Neuronal stem cell (in vitro differentiated cells): ENCODE measurements at regions not wholly inside any gene's neighbourhood (a gene's known extent, or its start where the extent isn't known, plus 50 kb on each side); places are given as distances from the start of the nearest gene placed in this dataset.
A peak's percentile ranks its signal among the peaks of the same experiment; 100 is the strongest.

Experiments used
- DNase-seq: peaks from one replicate; pipeline ENCODE4 v3.0.0-alpha.2; 2013; ENCODE audit warnings: low spot score
- H2AFZ ChIP-seq: one replicate; pipeline ENCODE4 v1.6.1; 2013; ENCODE audit warnings: mild to moderate bottlenecking, low read length, inconsistent platforms
- H2AK5ac ChIP-seq: 2 replicates; pipeline ENCODE4 v1.6.1; 2013; ENCODE audit warnings: low read depth, mild to moderate bottlenecking, inconsistent platforms, low read length, moderate library complexity, mixed read lengths
- H2BK120ac ChIP-seq: 2 replicates; pipeline ENCODE4 v1.6.1; 2013; ENCODE audit warnings: low read depth, mild to moderate bottlenecking, inconsistent platforms, low read length, moderate library complexity, mixed read lengths
- H2BK12ac ChIP-seq: one replicate; pipeline ENCODE4 v1.6.1; 2013; ENCODE audit warnings: low read length, inconsistent platforms
- H2BK15ac ChIP-seq: 2 replicates; pipeline ENCODE4 v1.6.1; 2013; ENCODE audit warnings: mild to moderate bottlenecking, low read length, inconsistent platforms, mixed read lengths
- H2BK5ac ChIP-seq: one replicate; pipeline ENCODE4 v1.6.1; 2013; ENCODE audit warnings: inconsistent platforms, mild to moderate bottlenecking, low read length, moderate library complexity
- H3K14ac ChIP-seq: one replicate; pipeline ENCODE4 v1.6.1; 2013; ENCODE audit warnings: low read length, inconsistent platforms
- H3K18ac ChIP-seq: 2 replicates; pipeline ENCODE4 v1.6.1; 2013; ENCODE audit warnings: low read length, inconsistent platforms
- H3K23ac ChIP-seq: 2 replicates; pipeline ENCODE4 v1.6.1; 2013; ENCODE audit warnings: low read depth, mild to moderate bottlenecking, mixed read lengths, low read length, inconsistent platforms; ENCODE audit not compliant: poor library complexity
- H3K27ac ChIP-seq: replicated peaks from 3 replicates; pipeline ENCODE4 v1.5.1; 2013; ENCODE audit warnings: low read length, inconsistent platforms
- H3K27me3 ChIP-seq, 3 experiments: 2 replicates each; pipeline ENCODE4 v1.6.1; 2013; ENCODE audit warnings: low read length in 3 of 3, mild to moderate bottlenecking in 2 of 3, inconsistent platforms in 1 of 3, low read depth in 1 of 3, mixed read lengths in 1 of 3, moderate library complexity in 1 of 3; ENCODE audit not compliant: control insufficient read depth in 3 of 3, insufficient read depth in 3 of 3
- H3K36me3 ChIP-seq, 2 donors: replicated peaks in 1 of 2; 2 replicates each; pipeline ENCODE4 v1.6.1; 2013; ENCODE audit warnings: low read length in 2 of 2; ENCODE audit not compliant: control insufficient read depth in 2 of 2, insufficient read depth in 2 of 2
- H3K4ac ChIP-seq: 2 replicates; pipeline ENCODE4 v1.6.1; 2013; ENCODE audit warnings: inconsistent platforms, mild to moderate bottlenecking, low read length, moderate library complexity
- H3K4me1 ChIP-seq, 2 donors: 1 replicate in 1 of 2; 2 replicates in 1 of 2; pipeline ENCODE4 v1.6.1; 2013; ENCODE audit warnings: low read length in 2 of 2, low read depth in 1 of 2; ENCODE audit not compliant: control insufficient read depth in 2 of 2, insufficient read depth in 1 of 2
- H3K4me2 ChIP-seq: one replicate; pipeline ENCODE4 v1.6.1; 2013; ENCODE audit warnings: mild to moderate bottlenecking, low read length, inconsistent platforms; ENCODE audit not compliant: insufficient read depth, poor library complexity, severe bottlenecking
- H3K4me3 ChIP-seq, 2 donors: 2 replicates each; pipeline ENCODE4 v1.5.1; 2013; ENCODE audit warnings: low read length in 2 of 2, mild to moderate bottlenecking in 2 of 2, inconsistent platforms in 1 of 2, moderate library complexity in 1 of 2
- H3K79me1 ChIP-seq: one replicate; pipeline ENCODE4 v1.6.1; 2013; ENCODE audit warnings: low read depth, mild to moderate bottlenecking, inconsistent platforms, low read length, moderate library complexity
- H3K9ac ChIP-seq: one replicate; pipeline ENCODE4 v1.6.1; 2013; ENCODE audit warnings: mild to moderate bottlenecking, low read depth, low read length, inconsistent platforms; ENCODE audit not compliant: poor library complexity
- H3K9me3 ChIP-seq, 2 donors: replicated peaks in 1 of 2; 2 replicates each; pipeline versions ENCODE3 to v1.6.1; 2013; ENCODE audit warnings: low read length in 2 of 2, mild to moderate bottlenecking in 2 of 2, inconsistent platforms in 1 of 2, low read depth in 1 of 2, mixed read lengths in 1 of 2, moderate library complexity in 1 of 2; ENCODE audit not compliant: control insufficient read depth in 2 of 2, insufficient read depth in 1 of 2
- H4K8ac ChIP-seq: one replicate; pipeline ENCODE4 v1.6.1; 2013; ENCODE audit warnings: low read depth, mild to moderate bottlenecking, inconsistent platforms, low read length, moderate library complexity
- H4K91ac ChIP-seq: one replicate; pipeline ENCODE4 v1.6.1; 2013; ENCODE audit warnings: low read length, low read depth, mild to moderate bottlenecking, inconsistent platforms; ENCODE audit not compliant: poor library complexity
- WGBS, 2 donors: extraction: QIAGEN DNeasy Blood & Tissue Kit; methylation state at CpG; one replicate each; pipeline ENCODE4 v1.1.7; 2013; ENCODE audit warnings: missing lambda C conversion rate in 2 of 2, mixed read lengths in 1 of 2; ENCODE audit not compliant: insufficient read length in 2 of 2, insufficient replicate concordance in 1 of 2; ENCODE audit errors: extremely low coverage in 2 of 2; 5-methylcytosine and 5-hydroxymethylcytosine counted together

DNA sequence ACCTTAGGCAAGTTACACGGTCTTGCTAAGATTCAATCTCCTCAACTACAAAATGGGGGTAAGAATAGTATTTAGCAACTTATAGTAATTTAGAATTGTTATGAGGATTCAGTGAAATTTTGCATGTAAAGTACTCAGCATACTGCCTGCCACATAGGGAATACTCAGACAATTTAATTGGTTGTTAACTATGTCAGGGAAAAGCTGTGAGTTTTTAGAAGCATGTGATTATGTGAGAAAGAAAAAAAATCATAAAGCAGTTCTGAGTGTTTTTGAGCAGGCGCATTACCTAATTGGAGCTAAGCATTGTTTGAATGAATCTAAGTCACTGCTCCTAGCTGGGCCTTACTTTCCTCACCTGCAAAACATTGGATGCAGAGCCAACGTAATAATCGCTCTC, 287.3 kb upstream of the MTNR1B start:
- H2BK5ac ChIP-seq: no peak overlapping the region
- no peak overlapping the region for H3K14ac ChIP-seq
- H3K79me1 ChIP-seq: no peaks in the 10 kb centered on the region
- no peak overlapping the region for H3K4me3 ChIP-seq
- H3K4me2 ChIP-seq: no peak overlapping the region
- no peak overlapping the region for H2BK120ac ChIP-seq
- no peak overlapping the region for H2BK15ac ChIP-seq
- H3K27ac ChIP-seq: no peak overlapping the region
- no peaks in the 10 kb centered on the region for H3K27me3 ChIP-seq
- no peak overlapping the region for H4K8ac ChIP-seq
- H2AFZ ChIP-seq: no peak overlapping the region
- H3K9me3 ChIP-seq: peaks cover 0 to 29% of the 10 kb centered on the region in 2 donors
- no peak overlapping the region for H3K4ac ChIP-seq
- H3K18ac ChIP-seq: no peak overlapping the region
- no peak overlapping the region for H3K9ac ChIP-seq
- DNase-seq: no peak
- H3K23ac ChIP-seq: no peak overlapping the region
- no CpG with 5 or more reads among the region's 4 CpGs for WGBS, 2 donors
- no peak overlapping the region for H2BK12ac ChIP-seq
- peaks cover 0 to 15% of the 10 kb centered on the region in 2 donors for H3K36me3 ChIP-seq
- peaks cover 6 to 14% of the 10 kb centered on the region in 2 donors for H3K4me1 ChIP-seq
- H4K91ac ChIP-seq: no peak overlapping the region
- H2AK5ac ChIP-seq: no peak overlapping the region

GRCh38 chr11:92682952-92683351, 286.5 kb upstream of the MTNR1B start:
- no CpG with 5 or more reads among the region's 1 CpG for WGBS, 2 donors
- no peak overlapping the region for H2BK12ac ChIP-seq
- no peak overlapping the region for H3K4ac ChIP-seq
- H4K91ac ChIP-seq: no peak overlapping the region
- H3K14ac ChIP-seq: no peak overlapping the region
- H3K4me1 ChIP-seq: peaks cover 6 to 14% of the 10 kb centered on the region in 2 donors
- no peak overlapping the region for H3K4me2 ChIP-seq
- DNase-seq: no peak
- H3K27ac ChIP-seq: no peak overlapping the region
- H3K36me3 ChIP-seq: peaks cover 0 to 8% of the 10 kb centered on the region in 2 donors
- no peaks in the 10 kb centered on the region for H3K79me1 ChIP-seq
- no peak overlapping the region for H2AFZ ChIP-seq
- no peak overlapping the region for H2AK5ac ChIP-seq
- peaks cover 0 to 21% of the 10 kb centered on the region in 2 donors for H3K9me3 ChIP-seq
- H3K4me3 ChIP-seq: no peak overlapping the region
- no peak overlapping the region for H3K18ac ChIP-seq
- no peak overlapping the region for H2BK120ac ChIP-seq
- H3K23ac ChIP-seq: no peak overlapping the region
- H2BK5ac ChIP-seq: no peak overlapping the region
- H3K27me3 ChIP-seq: no peaks in the 10 kb centered on the region
- H2BK15ac ChIP-seq: no peak overlapping the region
- H4K8ac ChIP-seq: no peak overlapping the region
- no peak overlapping the region for H3K9ac ChIP-seq

- Histone ChIP-seq H3K4me2 (no peak overlapping the region), H4K8ac (no peak overlapping the region), H2AK5ac (no peak overlapping the region), H3K4ac (no peak overlapping the region), H3K9me3 (peaks cover 0 to 7% of the 10 kb centered on the region in 2 donors), H3K9ac (no peak overlapping the region), H3K23ac (no peak overlapping the region), H3K4me3 (no peak overlapping the region), H2BK15ac (no peak overlapping the region), H2BK12ac (no peak overlapping the region), H3K4me1 (peaks cover 6 to 14% of the 10 kb centered on the region in 2 donors), H3K36me3 (no peaks in the 10 kb centered on the region), H3K27ac (no peak overlapping the region), H3K79me1 (no peaks in the 10 kb centered on the region), H3K27me3 (no peaks in the 10 kb centered on the region), H2BK120ac (no peak overlapping the region), H4K91ac (no peak overlapping the region), H3K14ac (no peak overlapping the region), H2AFZ (no peak overlapping the region), H3K18ac (no peak overlapping the region), H2BK5ac (no peak overlapping the region)
- no peak for DNase-seq
- WGBS, 2 donors: no CpG with 5 or more reads among the region's 2 CpGs
These were observed 284.4 kb upstream of the MTNR1B start for GRCh38 chr11:92685049-92685448.

DNA sequence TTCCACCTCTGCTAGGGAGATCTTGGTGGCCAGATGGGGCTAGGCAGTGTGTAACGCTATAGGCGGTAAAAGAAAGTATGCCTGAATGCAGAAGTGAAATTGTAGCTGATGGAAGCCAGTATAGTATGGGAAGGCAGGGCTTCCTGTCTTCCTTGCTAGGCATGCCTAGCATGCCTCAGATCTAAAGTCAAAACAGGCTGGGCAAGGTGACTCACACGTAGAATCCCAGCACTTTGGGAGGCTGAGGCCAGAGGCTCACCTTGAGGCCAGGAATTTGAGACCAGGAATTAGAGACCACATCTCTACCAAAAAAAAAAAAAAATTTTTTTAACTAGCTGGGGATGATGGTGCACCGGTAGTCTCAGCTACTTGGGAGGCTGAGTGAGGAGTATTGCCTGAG, 281.7 kb upstream of the MTNR1B start:
- H3K4me3 ChIP-seq: peak overlapping the region in 1 of 2 donors; percentile 30
- no peak overlapping the region for H4K8ac ChIP-seq
- no peak for DNase-seq
- no CpG with 5 or more reads among the region's 4 CpGs for WGBS, 2 donors
- H3K9ac ChIP-seq: no peak overlapping the region
- no peaks in the 10 kb centered on the region for H3K36me3 ChIP-seq
- no peaks in the 10 kb centered on the region for H3K27me3 ChIP-seq
- H2BK5ac ChIP-seq: no peak overlapping the region
- H3K4ac ChIP-seq: no peak overlapping the region
- H2AK5ac ChIP-seq: no peak overlapping the region
- H3K18ac ChIP-seq: no peak overlapping the region
- H2BK12ac ChIP-seq: no peak overlapping the region
- no peak overlapping the region for H2AFZ ChIP-seq
- H2BK120ac ChIP-seq: no peak overlapping the region
- H3K4me2 ChIP-seq: no peak overlapping the region
- no peaks in the 10 kb centered on the region for H3K9me3 ChIP-seq
- peaks cover 0 to 6% of the 10 kb centered on the region in 2 donors for H3K4me1 ChIP-seq
- H3K79me1 ChIP-seq: no peaks in the 10 kb centered on the region
- H4K91ac ChIP-seq: no peak overlapping the region
- no peak overlapping the region for H2BK15ac ChIP-seq
- no peak overlapping the region for H3K14ac ChIP-seq
- H3K23ac ChIP-seq: no peak overlapping the region
- no peak overlapping the region for H3K27ac ChIP-seq
